Effector memory CD8-positive, alpha-beta T cell (primary cell): ENCODE measurements at regions not wholly inside any gene's neighbourhood (a gene's known extent, or its start where the extent isn't known, plus 50 kb on each side); places are given as distances from the start of the nearest gene placed in this dataset.
"Not testable (repeated sequence)": the region's sequence is repeated elsewhere in the genome, so short reads cannot be mapped to it uniquely, and the experiment has no call there.

Experiments
- ATAC-seq: fragments of 150-1000 bp; cut with Tn5 transposase; replicated peaks from 2 replicates; pipeline ENCODE4 v1.10.0; 2021; ENCODE audit warnings: mild to moderate bottlenecking, moderate library complexity
- DNase-seq, 3 experiments: peaks; one replicate each; pipeline ENCODE4 v3.0.0; 2021
- H3K27ac Mint-ChIP-seq, 2 donors: one replicate each; pipeline ENCODE4 v1.8.0; 2022; ENCODE audit warnings: mild to moderate bottlenecking in 2 of 2, mixed read lengths in 2 of 2, moderate library complexity in 2 of 2
- H3K27me3 Mint-ChIP-seq, 2 donors: one replicate each; pipeline ENCODE4 v1.8.0; 2022; ENCODE audit warnings: mixed read lengths in 2 of 2
- H3K36me3 Mint-ChIP-seq: one replicate; pipeline ENCODE4 v1.8.0; 2022; ENCODE audit warnings: mild to moderate bottlenecking, moderate library complexity, mixed read lengths; ENCODE audit not compliant: insufficient read depth
- H3K4me1 Mint-ChIP-seq, 2 donors: one replicate each; pipeline ENCODE4 v1.8.0; 2022; ENCODE audit warnings: low read depth in 2 of 2, mixed read lengths in 2 of 2
- H3K4me3 Mint-ChIP-seq, 2 donors: one replicate each; pipeline ENCODE4 v1.8.0; 2022; ENCODE audit warnings: mild to moderate bottlenecking in 2 of 2, mixed read lengths in 2 of 2, moderate library complexity in 2 of 2
- H3K9me3 Mint-ChIP-seq, 2 donors: one replicate each; pipeline ENCODE4 v1.8.0; 2022; ENCODE audit warnings: mixed read lengths in 2 of 2

GRCh38 chrX:50967736-50968135 lies 57.2 kb downstream of the BMP15 start:
- Mint-ChIP-seq H3K27me3 (no peaks in the 10 kb centered on the region), H3K27ac (no peak overlapping the region), H3K4me3 (no peak overlapping the region), H3K9me3 (no peaks in the 10 kb centered on the region), H3K4me1 (no peaks in the 10 kb centered on the region), H3K36me3 (no peaks in the 10 kb centered on the region)
- ATAC-seq (no peak), DNase-seq (no peak)

GRCh38 chrX:50968871-50969635 lies 58.5 kb downstream of the BMP15 start:
- not testable (repeated sequence) for H3K4me3 Mint-ChIP-seq, H3K4me1 Mint-ChIP-seq, H3K27ac Mint-ChIP-seq, H3K9me3 Mint-ChIP-seq, DNase-seq, H3K27me3 Mint-ChIP-seq, H3K36me3 Mint-ChIP-seq, ATAC-seq

- H3K27ac Mint-ChIP-seq, result no peak overlapping the region
- H3K36me3 Mint-ChIP-seq, result no peaks in the 10 kb centered on the region
- no peaks in the 10 kb centered on the region for H3K27me3 Mint-ChIP-seq
- no peaks in the 10 kb centered on the region for H3K9me3 Mint-ChIP-seq
- no peak for ATAC-seq
- no peak overlapping the region for H3K4me3 Mint-ChIP-seq
- DNase-seq, result no peak
- no peaks in the 10 kb centered on the region for H3K4me1 Mint-ChIP-seq
Measured at GRCh38 chrX:50971395-50971794, 60.9 kb downstream of the BMP15 start.

DNA sequence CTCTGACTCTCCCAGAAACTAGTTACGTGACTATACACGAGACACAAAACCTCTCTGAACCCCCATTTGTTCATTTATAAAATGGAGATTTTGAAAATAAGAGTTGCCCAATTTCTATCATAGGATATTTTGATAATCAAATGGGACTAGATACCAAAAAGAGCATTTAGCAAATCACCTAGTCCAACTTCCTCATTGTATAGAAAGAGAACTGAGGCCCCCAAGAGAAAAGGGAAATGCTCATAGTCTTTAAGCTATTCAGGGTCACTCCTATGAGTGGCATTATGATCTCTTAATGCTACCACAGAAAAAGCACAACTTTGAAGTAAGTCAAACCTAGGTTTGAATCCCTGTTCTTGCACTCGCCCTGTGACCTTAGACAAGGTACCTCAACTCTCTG lies 62.7 kb downstream of the BMP15 start:
- no peaks in the 10 kb centered on the region for H3K27me3 Mint-ChIP-seq
- H3K27ac Mint-ChIP-seq, result no peak overlapping the region
- H3K9me3 Mint-ChIP-seq, result no peaks in the 10 kb centered on the region
- H3K4me1 Mint-ChIP-seq, result no peaks in the 10 kb centered on the region
- no peaks in the 10 kb centered on the region for H3K36me3 Mint-ChIP-seq
- ATAC-seq, result no peak
- H3K4me3 Mint-ChIP-seq, result no peak overlapping the region
- DNase-seq, result no peak

GRCh38 chrX:50978920-50979682 lies 68.6 kb downstream of the BMP15 start:
- Mint-ChIP-seq H3K36me3 (no peaks in the 10 kb centered on the region), H3K4me1 (no peaks in the 10 kb centered on the region), H3K4me3 (no peak overlapping the region), H3K27me3 (peaks cover 0 to 6% of the 10 kb centered on the region in 2 donors), H3K9me3 (no peaks in the 10 kb centered on the region), H3K27ac (no peak overlapping the region)
- no peak for DNase-seq
- ATAC-seq, result no peak

DNA sequence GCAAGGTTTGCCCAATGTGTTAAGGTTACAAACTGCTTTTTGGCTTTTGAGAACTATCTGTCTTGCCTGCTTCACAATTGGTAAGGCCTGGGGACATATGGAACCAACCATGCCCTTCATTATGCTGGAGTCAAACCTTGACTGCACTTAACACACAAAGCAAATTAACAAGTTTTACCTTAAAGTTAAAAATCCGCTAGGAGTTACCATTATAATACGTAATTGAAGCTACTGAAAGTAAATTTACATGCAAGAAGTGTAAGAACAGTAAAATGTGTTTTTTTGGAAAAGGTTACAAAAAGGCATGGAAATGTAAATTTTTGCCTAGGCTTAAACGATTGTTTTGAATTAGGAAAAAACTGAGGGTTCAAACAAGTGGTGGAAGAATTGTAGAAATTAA lies 69.7 kb downstream of the BMP15 start:
- H3K27me3 Mint-ChIP-seq, result peaks cover 0 to 6% of the 10 kb centered on the region in 2 donors
- no peak for ATAC-seq
- H3K4me3 Mint-ChIP-seq, result no peak overlapping the region
- no peaks in the 10 kb centered on the region for H3K9me3 Mint-ChIP-seq
- H3K27ac Mint-ChIP-seq, result no peak overlapping the region
- H3K36me3 Mint-ChIP-seq, result no peaks in the 10 kb centered on the region
- H3K4me1 Mint-ChIP-seq, result no peaks in the 10 kb centered on the region
- DNase-seq, result no peak

DNA sequence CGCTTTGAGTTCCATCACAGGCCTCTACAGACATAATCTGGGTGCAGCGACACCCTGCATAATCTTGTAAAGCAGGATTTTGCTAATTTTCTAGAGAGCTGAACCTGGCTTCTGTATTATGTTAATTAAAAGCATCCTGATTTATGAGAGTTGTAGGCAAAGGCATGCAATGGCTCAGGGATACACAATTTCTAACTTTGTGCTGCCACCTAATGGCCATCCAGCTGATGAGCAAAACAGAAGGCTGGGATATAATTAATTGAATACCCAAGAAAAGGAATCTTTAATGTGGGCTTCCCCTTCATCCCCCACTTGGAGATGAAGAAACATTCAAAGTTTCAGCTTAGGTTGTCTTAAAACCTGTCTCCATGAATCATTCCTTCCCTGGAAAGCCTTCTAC lies 78.1 kb downstream of the BMP15 start:
- ATAC-seq, result no peak
- Mint-ChIP-seq H3K4me1 (no peaks in the 10 kb centered on the region), H3K4me3 (no peak overlapping the region), H3K36me3 (no peaks in the 10 kb centered on the region), H3K9me3 (no peaks in the 10 kb centered on the region), H3K27ac (no peak overlapping the region), H3K27me3 (peaks cover 10 to 12% of the 10 kb centered on the region in 2 donors)
- DNase-seq, result peak in 1 of 3 experiments; percentile 0

DNA sequence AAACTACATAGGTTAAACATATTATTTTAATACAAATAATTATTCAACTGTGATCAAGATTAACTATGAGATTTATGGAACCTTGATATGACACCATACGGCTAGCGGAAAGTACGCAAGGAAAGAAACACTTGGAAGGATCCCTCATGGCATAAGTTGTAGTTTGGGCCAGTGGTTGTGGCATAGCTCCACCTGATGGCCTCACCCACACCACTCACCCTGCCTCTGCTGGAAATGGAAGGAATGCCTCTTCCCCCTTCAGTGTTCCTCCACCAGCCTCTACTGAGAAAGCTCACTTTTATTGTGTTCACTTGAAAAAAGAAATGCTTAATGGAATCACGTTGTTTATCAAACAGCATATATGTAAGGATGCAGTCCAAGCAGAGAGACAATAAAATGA lies 86.4 kb downstream of the BMP15 start:
- Mint-ChIP-seq H3K36me3 (no peaks in the 10 kb centered on the region), H3K4me3 (no peak overlapping the region), H3K27me3 (peaks cover 7 to 17% of the 10 kb centered on the region in 2 donors), H3K27ac (no peak overlapping the region), H3K4me1 (no peaks in the 10 kb centered on the region), H3K9me3 (no peaks in the 10 kb centered on the region)
- DNase-seq (no peak), ATAC-seq (no peak)

GRCh38 chrX:51000384-51000783 lies 89.8 kb downstream of the BMP15 start:
- H3K36me3 Mint-ChIP-seq, H3K9me3 Mint-ChIP-seq, H3K27me3 Mint-ChIP-seq, DNase-seq, H3K4me3 Mint-ChIP-seq, H3K27ac Mint-ChIP-seq, ATAC-seq, H3K4me1 Mint-ChIP-seq: not testable (repeated sequence)

DNA sequence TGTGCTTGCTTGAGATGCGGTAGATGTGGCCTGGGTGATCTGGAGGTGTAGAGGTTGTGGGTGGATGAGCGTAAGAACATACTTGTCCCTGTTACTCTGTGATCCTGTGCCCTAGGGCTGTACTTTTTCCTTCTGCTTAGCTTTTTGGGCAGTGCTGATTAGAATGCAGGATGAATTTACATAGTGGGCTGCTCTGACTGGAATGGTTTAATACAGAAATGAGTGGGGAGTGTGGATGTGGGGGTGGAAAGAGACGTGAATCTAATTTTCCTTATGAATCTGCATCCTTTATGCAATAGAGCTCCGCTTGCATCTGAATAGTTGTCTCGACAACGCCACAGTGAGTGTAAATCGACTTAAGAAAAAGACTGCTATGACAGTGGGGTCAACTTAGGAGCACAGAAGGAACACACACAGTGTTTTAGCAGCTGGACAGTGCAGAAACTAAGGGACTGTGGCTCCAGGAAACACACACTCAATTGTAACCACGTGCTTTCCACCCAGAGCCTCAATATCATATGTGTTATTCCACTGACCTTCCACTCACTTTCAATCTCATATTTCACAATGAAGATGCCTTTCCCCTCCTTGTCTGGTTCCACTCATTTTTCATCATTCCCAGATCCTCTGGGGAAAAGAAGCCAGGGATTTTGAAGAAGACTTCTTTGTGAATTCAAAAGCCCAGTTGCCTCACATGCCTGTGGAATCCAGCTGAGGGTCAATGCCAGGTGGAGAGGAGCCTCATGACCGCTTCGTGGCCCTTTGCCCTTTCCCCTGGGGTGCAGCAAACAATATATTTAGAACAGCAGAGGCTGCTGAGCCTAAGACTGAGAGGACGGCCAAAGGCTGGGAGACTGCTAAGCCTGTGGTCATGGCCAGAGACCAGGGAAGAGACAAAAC lies 91.4 kb downstream of the BMP15 start:
- not testable (repeated sequence) for H3K27me3 Mint-ChIP-seq, H3K9me3 Mint-ChIP-seq, H3K27ac Mint-ChIP-seq, H3K4me3 Mint-ChIP-seq, ATAC-seq, H3K36me3 Mint-ChIP-seq, H3K4me1 Mint-ChIP-seq, DNase-seq

DNA sequence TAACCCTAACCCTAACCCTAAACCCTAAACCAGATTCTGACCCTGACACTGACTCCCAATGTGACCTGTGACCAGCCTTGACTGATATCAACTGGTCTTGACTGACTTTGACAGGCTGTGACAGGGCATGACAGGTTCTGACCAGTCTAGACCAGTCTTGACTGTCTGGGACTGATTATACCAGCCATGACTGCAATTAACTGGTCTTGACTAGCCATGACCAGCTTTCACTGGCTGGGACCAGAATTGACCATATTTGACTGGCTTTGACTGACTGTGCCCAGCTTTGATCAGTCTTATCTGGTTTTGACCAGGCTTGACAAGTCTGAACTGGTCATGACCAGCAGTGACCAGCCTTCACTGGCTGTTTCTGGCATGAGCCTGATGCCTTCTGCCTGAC lies 95.5 kb downstream of the BMP15 start:
- no peak for ATAC-seq
- H3K27me3 Mint-ChIP-seq, result no peaks in the 10 kb centered on the region
- peak overlapping the region in 1 of 2 donors; percentile 44 for H3K27ac Mint-ChIP-seq
- no peaks in the 10 kb centered on the region for H3K9me3 Mint-ChIP-seq
- H3K4me3 Mint-ChIP-seq, result no peak overlapping the region
- no peaks in the 10 kb centered on the region for H3K36me3 Mint-ChIP-seq
- no peak for DNase-seq
- H3K4me1 Mint-ChIP-seq, result no peaks in the 10 kb centered on the region

GRCh38 chrX:51024106-51024696 lies 113.7 kb downstream of the BMP15 start:
- Mint-ChIP-seq H3K4me1 (no peaks in the 10 kb centered on the region), H3K4me3 (no peak overlapping the region), H3K36me3 (no peaks in the 10 kb centered on the region), H3K27me3 (peaks cover 11 to 12% of the 10 kb centered on the region in 2 donors), H3K9me3 (no peaks in the 10 kb centered on the region), H3K27ac (no peak overlapping the region)
- ATAC-seq (no peak), DNase-seq (no peak)

DNA sequence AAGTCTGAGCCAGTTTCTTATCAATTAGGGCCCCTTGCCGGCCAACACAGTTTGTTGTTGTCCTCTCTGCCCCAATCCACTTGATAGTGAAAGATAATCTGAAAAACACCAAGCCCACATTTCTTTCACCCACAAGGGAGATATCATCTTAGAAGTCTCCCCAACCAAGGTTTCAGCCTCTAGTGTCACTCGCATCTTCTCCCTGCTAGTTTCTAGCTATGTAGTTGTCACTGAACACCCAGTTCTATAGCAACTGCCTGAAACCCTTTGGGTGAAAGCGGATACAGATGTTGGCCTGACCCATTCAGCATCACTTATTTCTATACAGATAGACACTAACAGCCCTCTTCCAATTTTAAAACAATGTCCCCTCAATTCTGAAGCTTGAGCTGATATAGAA lies 116.3 kb downstream of the BMP15 start:
- no peaks in the 10 kb centered on the region for H3K4me1 Mint-ChIP-seq
- no peaks in the 10 kb centered on the region for H3K36me3 Mint-ChIP-seq
- no peak for DNase-seq
- H3K27me3 Mint-ChIP-seq, result peaks cover 0 to 6% of the 10 kb centered on the region in 2 donors
- H3K9me3 Mint-ChIP-seq, result no peaks in the 10 kb centered on the region
- H3K4me3 Mint-ChIP-seq, result no peak overlapping the region
- no peak overlapping the region for H3K27ac Mint-ChIP-seq
- ATAC-seq, result no peak
